GM12874 (cell line): ENCODE measurements at regions not wholly inside any gene's neighbourhood (a gene's known extent, or its start where the extent isn't known, plus 50 kb on each side); places are given as distances from the start of the nearest gene placed in this dataset.

Experiments used
- TF ChIP-seq, protein P1 (sequence below): IDR thresholded peaks from 2 replicates; pipeline ENCODE4 v1.5.1; 2011; ENCODE audit warnings: low read depth, mild to moderate bottlenecking, control low read depth, low read length, moderate library complexity; ENCODE audit not compliant: insufficient read depth

DNA sequence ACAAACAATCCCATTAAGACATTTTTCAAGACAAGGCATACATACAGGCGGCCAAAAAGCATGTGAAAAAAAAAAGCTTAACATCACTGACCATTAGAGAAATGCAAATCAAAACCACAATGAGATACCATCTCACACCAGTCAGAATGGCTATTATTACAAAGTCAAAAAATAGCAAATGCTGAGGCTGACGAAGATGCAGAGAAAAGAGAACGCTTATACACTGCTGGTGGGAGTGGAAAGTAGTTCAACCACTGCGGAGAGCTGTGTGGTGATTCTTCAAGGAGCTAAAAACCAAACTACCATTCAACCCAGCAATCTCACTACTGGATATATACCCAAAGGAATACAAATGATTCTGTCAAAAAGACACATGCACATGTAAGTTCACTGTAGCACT lies 216.7 kb downstream of the FOXG1 start:
- TF ChIP-seq, protein P1, sequence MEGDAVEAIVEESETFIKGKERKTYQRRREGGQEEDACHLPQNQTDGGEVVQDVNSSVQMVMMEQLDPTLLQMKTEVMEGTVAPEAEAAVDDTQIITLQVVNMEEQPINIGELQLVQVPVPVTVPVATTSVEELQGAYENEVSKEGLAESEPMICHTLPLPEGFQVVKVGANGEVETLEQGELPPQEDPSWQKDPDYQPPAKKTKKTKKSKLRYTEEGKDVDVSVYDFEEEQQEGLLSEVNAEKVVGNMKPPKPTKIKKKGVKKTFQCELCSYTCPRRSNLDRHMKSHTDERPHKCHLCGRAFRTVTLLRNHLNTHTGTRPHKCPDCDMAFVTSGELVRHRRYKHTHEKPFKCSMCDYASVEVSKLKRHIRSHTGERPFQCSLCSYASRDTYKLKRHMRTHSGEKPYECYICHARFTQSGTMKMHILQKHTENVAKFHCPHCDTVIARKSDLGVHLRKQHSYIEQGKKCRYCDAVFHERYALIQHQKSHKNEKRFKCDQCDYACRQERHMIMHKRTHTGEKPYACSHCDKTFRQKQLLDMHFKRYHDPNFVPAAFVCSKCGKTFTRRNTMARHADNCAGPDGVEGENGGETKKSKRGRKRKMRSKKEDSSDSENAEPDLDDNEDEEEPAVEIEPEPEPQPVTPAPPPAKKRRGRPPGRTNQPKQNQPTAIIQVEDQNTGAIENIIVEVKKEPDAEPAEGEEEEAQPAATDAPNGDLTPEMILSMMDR, result no peak

DNA sequence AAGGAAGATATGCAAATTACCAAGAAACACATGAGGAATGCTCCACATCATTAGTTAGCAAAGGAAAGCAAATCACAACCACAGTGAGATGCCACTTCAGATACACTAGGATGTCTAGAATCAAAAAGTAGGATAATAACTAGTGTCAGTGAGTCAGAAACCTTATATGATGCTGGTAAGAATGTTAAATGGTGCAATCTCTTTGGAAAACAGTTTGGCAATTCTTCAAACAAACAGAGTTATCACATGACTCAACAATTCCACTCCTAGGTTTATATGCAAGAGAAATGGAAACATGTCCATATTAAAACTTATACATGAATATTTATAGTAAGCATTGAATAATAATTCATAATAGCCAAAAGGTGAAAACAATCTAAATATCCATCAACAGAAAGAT lies 220.9 kb downstream of the FOXG1 start:
- TF ChIP-seq, protein P1, result no peak

DNA sequence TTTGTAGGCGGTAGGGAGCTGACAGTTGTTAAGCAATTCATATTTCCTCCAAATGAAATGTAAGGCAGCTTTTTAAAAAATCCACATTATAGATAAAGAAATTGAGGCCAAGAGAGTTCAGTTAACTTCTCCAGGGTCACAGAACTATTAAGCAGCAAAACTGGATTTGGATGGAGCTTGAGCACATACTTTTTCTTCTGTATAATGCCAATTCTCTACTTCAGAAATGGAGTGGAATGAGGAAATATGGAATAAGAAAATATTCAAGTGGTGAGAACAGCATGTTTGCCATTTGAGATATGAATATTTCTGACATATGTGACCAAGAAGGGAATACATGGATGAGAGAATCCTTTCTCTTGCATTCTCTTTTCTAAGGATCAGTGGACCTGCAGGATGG lies 233.1 kb downstream of the FOXG1 start:
- TF ChIP-seq, protein P1, result no peak

DNA sequence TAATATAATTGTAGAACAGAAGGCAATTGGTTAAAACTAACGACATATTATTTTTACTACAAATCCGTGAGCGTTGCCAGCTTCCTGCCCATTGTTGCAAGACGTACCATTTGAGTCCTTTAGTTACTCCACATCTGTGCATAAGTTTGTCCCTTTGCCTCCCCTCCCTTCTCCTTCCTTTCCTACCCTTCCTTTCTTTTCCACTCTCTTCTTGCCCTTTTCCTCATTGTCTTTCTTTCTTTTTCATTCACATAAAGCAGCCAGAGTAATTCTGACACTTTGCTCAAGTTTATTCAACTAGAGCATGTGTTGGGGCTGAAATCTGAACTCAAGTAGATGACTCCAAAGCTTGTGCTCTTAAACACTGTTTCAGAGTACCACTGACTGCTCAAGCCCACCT lies 239.1 kb downstream of the FOXG1 start:
- TF ChIP-seq, protein P1, result no peak

DNA sequence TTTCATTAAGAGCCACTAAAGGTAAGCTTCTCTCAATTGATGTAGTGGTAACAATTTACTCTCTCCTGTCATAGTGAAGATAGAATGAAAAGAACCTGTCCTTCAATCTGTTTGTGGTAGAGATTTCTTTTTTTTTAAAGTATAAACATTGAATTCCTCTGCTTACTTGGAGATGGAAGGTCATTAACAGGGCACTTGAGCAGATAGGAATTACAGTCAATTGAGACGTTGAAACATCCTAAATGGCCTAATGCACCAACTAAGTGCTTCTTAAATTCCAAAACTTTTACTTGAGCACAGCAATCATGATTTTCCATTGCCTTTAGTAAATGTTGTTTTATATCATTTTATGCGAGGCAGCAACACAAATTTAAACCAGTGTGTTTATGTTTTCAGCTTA lies 241.4 kb downstream of the FOXG1 start:
- TF ChIP-seq, protein P1, result no peak

DNA sequence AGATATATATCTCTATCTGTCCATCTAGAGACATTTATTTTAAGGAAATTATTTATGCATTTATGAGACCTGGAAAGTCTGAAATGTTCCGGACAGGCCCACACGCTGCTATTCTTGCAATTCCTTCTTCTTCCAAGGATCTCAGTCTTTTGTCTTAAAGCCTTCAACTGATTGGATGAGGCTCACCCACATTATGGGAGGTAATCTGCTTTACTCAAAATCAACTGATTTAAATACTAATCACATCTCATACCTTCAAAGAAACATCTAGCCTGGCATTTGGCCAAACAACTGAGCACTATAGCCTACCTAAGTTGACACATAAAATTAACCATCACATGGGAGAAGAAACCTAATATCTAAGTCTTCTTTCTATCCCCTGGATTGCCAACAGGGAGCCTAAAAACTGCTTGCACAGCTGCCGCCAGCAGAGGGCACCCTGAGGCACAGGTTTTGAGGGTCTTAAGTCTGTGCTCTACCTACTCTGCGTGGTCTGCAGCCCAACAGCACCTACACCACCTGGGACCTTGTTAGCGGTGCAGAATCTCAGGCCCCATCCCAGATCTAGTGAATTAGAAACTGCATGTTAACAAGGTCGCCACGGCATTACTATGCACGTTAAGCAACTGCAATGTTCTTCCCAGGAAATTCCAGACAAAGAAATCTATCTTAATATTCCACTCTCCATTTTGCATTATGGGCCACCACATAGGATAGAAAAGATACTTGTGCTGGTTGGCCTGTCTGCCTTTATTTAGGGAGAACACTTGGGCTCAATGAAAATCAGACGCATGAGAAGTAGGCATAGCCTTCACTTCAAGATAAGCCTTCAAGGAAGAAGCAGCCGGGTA lies 249.7 kb downstream of the FOXG1 start:
- TF ChIP-seq, protein P1, result peak; percentile 59

DNA sequence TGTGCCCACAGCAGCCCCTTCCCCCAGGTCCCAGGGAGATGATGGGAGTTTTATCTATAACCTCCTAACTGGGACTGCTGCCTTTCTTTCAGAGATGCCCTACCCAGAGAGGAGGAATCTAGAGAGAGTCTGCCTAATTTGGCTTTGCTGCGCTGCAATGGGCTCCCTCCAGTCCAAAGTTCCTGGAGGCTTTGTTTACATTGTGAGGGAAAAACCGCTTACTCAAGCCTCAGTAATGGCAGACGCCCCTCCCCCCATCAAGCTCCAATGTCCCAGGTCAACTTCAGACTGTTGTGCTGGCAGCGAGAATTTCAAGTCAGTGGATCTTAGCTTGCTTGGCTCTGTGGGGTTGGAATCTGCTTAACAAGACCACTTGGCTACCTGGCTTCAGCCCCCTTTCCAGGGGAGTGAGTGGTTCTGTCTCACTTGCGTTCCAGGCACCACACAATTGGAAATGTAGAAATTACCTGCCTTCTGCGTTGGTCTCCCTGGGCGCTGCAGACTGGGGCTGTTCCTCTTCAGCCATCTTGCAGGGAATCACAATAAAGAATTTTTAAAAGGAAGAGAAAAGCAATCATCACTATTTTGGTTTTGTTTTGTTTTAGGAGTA lies 262.5 kb downstream of the FOXG1 start:
- TF ChIP-seq, protein P1, result no peak
